Right lobe of liver (tissue), 4 donors: ENCODE measurements at regions not wholly inside any gene's neighbourhood (a gene's known extent, or its start where the extent isn't known, plus 50 kb on each side); places are given as distances from the start of the nearest gene placed in this dataset.
"Not testable (repeated sequence)": the region's sequence is repeated elsewhere in the genome, so short reads cannot be mapped to it uniquely, and the experiment has no call there.

Source experiments
- POLR2A ChIP-seq: fragments of 450-650 bp; IDR thresholded peaks from one replicate; pipeline ENCODE4 v1.6.1; 2017; ENCODE audit warnings: antibody characterized with exemption, mild to moderate bottlenecking
- TF ChIP-seq, protein P1 (sequence below), 4 donors: fragments of 200-600 bp in 3 of 4; fragments of 450-650 bp in 1 of 4; IDR thresholded peaks; one replicate each; pipeline versions ENCODE4 v1.5.1 to v1.8.0; 2016 to 2022; ENCODE audit warnings: antibody characterized with exemption in 4 of 4, mild to moderate bottlenecking in 2 of 4
- donor health status: DM: no; HTN: no; CAD: no.
- donor health status: DM: no; HTN: no; CAD: no.
- donor health status: DM: no; HTN: yes; CAD: no.

DNA sequence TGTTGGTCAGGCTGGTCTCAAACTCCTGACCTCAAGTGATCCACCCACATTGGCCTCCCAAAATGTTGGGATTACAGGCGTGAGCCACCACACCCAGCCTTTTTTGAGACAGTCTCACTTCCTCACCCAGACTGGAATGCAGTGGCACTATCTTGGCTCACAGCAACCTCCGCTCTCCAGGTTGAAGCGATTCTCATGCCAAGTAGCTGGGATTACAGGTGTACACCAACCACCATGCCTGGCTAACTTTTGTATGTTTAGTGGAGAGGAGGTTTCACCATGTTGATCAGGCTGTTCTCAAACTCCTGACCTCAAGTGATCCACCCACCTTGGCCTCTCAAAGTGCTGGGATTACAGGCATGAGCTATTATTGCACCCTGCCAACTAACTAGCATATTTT lies 75.4 kb downstream of the C9orf152 start:
- TF ChIP-seq, protein P1, sequence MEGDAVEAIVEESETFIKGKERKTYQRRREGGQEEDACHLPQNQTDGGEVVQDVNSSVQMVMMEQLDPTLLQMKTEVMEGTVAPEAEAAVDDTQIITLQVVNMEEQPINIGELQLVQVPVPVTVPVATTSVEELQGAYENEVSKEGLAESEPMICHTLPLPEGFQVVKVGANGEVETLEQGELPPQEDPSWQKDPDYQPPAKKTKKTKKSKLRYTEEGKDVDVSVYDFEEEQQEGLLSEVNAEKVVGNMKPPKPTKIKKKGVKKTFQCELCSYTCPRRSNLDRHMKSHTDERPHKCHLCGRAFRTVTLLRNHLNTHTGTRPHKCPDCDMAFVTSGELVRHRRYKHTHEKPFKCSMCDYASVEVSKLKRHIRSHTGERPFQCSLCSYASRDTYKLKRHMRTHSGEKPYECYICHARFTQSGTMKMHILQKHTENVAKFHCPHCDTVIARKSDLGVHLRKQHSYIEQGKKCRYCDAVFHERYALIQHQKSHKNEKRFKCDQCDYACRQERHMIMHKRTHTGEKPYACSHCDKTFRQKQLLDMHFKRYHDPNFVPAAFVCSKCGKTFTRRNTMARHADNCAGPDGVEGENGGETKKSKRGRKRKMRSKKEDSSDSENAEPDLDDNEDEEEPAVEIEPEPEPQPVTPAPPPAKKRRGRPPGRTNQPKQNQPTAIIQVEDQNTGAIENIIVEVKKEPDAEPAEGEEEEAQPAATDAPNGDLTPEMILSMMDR (IDR thresholded peaks at IDR 0.05) = not testable (repeated sequence)
- not testable (repeated sequence) for TF ChIP-seq POLR2A
